ENCODE measurements at regions not wholly inside any gene's neighbourhood (a gene's known extent, or its start where the extent isn't known, plus 50 kb on each side); places are given as distances from the start of the nearest gene placed in this dataset.

- no peak for TF ChIP-seq CTCF (optimal IDR thresholded peaks at IDR 0.05 in 1 of 3, IDR thresholded peaks at IDR 0.05 in 1 of 3, conservative IDR thresholded peaks at IDR 0.05 in 1 of 3; ENCODE audit: extremely low read depth in 1 of 3, insufficient read depth in 2 of 3, low read length in 3 of 3)
- no peak for TF ChIP-seq EZH2 (IDR thresholded peaks at IDR 0.05; ENCODE audit: low read length)
These were observed 182.5 kb upstream of the ARHGEF9 start for GRCh38 chrX:63967551-63967950.

Data from keratinocyte (primary cell).